HG03565 (cell line): ENCODE measurements at regions not wholly inside any gene's neighbourhood (a gene's known extent, or its start where the extent isn't known, plus 50 kb on each side); places are given as distances from the start of the nearest gene placed in this dataset.

Experiments used
- ATAC-seq: cut with Tn5 transposase; IDR thresholded peaks from one replicate; pipeline ENCODE4 v1.9.1; 2021; ENCODE audit warnings: mild to moderate bottlenecking, moderate library complexity; ENCODE audit not compliant: unreplicated experiment

DNA sequence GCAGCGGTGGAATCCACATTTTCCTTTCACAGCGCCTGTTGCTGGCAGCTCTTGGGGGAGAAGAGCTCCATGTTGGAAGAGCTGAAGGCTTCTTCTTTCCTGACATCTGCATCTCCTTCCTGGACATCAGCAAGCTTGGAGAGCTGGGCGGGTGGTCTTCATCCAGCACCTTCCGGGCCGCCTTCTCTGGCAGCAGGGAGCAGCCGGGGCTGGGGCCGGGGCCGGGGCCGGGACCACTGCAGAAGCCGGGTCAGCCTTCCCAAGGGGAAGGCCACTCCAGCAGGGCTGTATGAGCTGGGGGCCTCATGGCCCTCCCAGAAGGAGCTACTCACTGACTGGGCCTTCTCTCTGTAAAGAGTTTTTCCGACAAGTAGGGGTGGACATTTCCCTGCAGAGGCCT is 787.5 kb downstream of the TLE4 start:
- ATAC-seq = no peak

DNA sequence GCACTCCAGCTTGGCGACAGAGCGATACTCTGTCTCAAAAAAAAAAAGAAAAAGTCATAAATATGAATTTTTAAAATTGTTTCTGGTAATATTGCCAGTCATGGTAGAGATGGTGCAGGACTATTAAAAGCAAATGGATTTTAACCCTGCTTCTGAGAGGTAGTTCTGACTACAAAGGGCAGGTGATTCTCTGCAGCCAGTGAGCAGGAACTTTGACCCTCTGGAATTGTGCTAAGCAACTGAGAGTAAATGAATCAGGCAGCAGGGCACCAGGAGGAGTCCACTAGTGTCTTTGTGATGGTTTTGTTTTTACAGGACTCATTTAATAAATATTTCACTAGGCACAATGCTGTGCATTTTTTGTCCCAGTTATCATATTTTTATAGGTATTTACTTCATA is 781.2 kb downstream of the TLE4 start:
- no peak for ATAC-seq

DNA sequence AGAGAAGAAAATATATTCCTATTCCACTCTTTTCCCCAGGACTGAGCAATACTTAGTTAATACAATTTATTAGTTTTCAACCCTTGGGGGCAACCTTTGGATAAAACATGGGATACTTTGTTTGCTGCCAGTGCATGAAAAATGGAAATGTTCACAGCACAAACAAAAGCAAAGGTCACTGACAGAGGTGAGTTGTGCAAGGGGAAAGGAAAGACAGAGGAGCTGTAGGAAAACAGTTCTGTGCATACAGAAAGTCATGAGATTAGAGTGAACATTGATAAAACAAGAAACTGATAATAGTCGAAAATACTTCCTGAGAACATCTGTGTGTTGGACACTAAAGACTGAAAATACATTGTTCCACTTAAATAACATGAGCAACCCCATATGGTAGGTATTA is 779.8 kb downstream of the TLE4 start:
- no peak for ATAC-seq

DNA sequence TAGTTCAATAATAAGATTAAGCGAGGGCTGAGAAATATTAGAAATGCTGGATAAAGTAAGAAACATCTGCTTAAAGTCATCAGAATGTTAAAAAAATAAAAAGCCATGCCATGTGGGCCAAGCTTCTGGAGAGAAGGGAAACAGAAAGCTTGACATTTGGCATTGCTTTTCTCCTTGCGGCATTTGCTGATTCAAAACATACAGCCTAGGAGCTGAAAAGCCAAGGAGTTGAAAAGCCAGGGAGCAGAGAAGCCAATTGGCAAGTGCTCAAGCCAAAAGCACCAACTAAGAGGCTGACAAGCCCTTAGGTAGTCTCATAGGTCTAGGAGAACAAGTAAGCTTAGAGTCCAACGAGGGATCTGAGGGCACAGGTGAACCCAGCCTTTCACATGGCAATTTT is 754.3 kb downstream of the TLE4 start:
- no peak for ATAC-seq

DNA sequence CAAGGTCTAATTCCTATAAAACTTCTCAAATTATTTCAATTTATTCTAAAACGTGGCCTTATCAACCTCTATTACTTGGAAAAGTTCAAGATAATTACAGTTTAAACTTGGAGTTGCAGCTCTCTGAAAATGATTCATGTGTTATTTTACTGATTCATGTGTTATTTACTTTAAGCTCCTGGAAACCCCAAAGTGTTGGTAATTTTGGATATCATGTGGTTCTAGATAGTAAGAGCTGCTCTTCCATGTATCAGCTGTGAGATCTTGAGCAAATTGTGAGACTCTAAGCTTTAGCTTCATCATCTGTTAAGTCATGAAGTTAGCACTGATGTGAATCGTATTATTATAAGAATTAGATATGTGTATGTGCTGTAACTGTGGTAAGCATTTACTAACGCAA is 749.2 kb downstream of the TLE4 start:
- ATAC-seq = no peak

DNA sequence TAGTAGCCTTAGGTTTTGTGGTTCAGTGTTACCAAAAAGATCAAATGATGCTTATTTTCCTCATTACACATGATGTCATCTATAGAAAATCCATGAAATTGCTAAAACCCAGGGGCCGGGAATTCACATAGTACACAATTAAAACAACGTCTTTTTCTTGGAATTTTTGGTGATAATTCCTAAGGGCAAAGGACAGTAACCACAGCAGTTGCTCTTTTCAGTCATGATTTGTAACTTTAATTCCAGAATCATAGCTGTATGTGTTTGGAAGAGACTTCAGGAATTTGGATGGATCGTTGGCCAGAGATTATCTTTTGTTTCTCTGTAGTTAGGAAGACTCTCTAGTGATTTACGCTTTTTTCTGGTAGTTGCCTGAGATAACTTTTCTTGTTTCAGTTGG is 748.7 kb downstream of the TLE4 start:
- ATAC-seq = no peak

DNA sequence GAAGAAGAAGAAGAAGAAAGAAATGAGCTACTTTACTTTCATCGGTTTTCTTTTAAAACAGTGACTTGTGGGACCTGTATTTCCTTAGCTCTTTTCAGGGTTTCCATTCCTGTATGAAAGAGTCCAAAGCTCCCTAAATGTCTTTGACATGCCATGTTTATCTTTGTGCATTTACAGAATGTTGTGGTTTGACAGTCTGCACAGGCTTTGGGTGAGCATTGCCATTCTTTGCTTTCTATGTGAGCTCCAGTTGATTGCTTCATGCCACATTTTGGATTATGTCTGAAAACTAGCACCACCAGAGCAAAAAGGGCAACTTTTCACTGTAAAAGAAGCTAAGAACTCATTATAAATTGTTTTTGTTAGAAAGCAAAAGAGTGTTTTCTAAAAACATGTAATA is 733.4 kb downstream of the TLE4 start:
- no peak for ATAC-seq

DNA sequence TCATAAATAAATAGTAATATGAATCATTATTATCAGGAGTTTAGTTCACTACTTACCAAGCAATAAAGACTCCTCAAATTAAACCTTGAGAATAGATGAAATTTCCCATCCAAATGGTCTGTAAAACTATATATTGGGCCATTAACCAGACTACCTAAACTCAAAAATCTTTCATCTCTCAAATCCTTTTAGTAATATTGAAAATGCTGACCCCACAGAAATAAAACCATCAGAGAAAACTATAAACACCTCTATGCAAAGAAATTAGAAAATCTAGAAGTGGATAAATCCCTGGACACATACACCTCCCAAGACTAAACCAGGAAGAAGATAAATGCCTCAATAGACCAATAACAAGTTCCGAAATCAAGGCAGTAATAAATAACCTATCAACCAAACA is 723.2 kb downstream of the TLE4 start:
- no peak for ATAC-seq

DNA sequence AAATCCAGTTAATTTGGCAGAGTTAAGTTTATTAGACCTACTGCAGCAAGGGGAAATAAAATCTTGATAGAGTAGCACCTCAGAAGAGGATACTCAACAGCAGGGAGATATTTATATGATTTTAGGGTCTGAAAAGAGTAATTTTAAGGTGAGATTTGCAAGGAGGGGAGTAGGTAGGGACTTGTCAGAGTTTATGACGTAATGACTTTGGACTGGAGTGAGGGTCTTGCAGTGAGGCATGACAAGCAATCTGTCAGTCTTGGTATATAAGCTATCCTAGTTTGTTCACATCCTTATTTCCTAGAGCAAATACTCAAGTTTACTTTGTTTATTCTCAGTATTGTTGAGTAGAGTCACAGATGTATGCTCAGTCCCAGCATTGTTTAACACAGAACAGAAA is 722.6 kb downstream of the TLE4 start:
- ATAC-seq = no peak

DNA sequence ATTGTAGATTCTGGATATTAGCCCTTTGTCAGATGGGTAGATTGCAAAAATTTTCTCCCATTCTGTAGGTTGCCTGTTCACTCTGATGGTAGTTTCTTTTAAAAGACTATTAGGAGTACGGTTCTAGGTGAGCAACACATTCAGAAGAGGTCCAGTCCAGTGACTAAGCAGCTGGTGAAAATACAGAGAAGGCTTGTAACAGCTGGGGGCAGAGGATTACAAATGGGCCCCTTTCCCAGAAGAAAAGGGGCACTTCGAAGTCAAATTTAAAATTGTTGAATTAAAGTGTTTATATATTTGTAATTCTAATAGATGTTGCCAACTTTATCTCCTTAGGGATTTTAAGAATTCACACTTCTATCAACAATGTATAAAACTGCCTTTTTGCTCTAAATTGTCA is 720.5 kb downstream of the TLE4 start:
- no peak for ATAC-seq

DNA sequence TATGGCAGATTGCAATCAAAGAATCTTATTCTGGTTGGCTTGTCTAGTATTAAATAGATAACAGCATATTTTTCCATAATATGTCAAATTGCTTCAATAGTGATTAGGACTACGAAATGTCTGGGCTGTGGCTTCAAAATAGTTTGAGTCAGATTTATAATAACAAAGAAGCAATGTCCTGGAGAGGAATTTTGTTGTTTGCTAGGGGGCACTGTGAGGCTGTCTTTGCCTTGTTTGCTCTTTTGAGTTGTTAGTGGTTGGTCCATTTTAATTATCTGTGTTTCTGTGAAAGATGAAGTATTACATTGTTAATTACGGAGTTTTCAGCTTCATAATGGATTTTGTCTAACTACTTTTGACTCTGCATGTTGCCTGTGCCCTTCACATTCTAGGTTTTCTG is 713.6 kb downstream of the TLE4 start:
- ATAC-seq = no peak

DNA sequence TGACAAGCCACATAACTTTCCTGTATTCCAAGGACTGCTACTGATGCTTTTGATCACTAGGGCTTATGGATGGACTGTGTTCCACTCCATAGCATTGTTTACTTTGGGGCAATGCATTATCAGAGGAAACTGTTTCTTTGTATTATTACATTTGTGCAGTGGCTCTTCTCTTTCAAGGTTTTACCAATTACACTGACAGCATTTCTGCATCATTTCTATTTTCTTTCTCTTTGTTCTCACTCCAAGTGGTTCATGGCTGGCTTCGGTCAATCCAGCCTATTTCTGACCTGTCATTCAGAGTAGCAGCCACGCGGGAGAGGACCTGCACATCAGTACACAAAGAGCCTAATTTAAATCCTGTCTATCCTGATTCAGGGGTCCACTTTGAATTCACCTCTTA is 711.0 kb downstream of the TLE4 start:
- no peak for ATAC-seq

DNA sequence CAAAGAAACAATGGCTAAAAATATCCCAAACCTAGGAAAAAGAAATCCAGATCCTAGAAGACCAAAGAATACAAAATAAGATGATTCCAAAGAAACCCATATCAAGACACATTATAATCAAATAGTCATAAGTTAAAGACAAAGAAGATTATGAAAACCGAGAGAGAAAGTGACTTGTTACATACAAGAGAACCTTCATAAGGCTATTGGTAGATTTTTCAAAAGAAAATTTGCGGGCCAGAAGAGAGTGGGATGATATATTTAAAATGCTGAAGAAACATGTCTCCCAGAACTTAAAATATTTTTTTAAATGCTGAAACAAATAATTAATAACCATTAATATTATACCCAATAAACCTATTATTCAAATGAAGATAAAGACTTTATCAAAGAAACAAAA is 687.3 kb downstream of the TLE4 start:
- ATAC-seq = no peak

DNA sequence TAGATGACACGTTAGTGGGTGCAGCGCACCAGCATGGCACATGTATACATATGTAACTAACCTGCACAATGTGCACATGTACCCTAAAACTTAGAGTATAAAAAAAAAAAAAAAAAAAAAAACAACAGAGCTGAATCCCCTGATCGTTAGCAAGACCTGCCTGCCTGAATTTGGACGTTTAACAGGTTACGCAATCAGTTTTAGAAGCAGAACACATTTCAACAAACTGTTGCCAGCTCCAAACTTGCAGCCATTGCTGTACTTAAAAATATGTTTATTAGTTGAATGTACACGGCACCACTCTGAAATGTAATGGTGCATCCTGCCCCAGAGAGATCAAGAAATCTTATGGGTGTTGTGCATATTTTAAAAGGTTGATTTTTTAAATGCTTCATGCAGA is 680.0 kb downstream of the TLE4 start:
- ATAC-seq = no peak

DNA sequence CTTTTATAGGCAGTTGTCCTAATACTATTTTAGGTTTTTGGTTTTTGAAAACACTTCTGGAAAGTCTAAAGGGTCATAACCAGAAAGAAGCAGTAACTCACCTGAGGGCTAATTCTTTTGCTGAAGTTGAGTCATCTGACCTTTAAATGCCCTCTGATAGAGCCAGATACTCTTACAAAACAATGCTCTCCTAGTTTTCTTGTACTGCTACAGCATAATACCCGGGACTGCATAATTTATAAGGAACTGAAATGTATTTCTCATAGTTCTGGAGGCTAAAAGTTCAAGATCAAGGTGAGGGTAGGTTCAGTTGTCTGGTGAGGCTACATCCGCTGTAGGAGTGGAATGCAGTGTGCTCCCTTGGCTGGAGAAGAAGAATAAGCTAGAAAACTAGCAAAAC is 670.3 kb downstream of the TLE4 start:
- ATAC-seq = no peak

DNA sequence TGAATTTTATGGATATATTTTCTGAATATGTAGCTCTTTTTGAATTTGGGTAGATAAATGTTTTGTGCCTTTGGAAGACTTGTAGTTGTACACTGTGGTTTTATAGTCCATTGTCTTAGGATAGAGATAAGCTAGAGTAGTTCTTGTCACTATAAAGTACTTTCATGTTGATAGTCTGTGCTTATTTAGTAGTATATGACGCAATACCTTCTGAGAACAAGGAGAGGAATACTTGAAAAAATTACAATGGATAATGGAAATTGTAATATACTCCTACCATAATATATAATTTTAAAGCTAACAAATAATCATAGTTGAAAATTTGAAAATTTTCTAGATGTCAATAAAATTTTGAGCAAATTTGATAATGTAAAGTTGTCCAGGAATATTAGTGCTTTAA is 664.0 kb downstream of the TLE4 start:
- no peak for ATAC-seq

DNA sequence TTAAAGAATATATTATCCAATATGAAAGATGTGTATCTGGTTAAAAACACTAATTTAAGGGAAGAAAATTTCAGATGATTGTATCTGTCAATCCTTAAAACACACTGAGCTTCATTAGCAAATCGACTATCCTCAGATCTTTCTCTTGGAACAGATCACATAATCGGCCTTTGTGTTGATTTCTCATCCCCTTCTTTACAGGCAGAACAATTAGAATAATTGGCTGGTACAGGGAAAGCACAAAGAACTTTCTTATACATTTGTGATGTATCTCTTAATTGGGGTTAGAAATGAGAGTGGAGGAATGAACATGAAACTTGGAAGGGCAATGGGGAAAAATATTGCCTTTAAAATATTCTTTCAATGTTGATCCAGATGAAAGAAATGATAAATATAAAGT is 662.1 kb downstream of the TLE4 start:
- no peak for ATAC-seq

DNA sequence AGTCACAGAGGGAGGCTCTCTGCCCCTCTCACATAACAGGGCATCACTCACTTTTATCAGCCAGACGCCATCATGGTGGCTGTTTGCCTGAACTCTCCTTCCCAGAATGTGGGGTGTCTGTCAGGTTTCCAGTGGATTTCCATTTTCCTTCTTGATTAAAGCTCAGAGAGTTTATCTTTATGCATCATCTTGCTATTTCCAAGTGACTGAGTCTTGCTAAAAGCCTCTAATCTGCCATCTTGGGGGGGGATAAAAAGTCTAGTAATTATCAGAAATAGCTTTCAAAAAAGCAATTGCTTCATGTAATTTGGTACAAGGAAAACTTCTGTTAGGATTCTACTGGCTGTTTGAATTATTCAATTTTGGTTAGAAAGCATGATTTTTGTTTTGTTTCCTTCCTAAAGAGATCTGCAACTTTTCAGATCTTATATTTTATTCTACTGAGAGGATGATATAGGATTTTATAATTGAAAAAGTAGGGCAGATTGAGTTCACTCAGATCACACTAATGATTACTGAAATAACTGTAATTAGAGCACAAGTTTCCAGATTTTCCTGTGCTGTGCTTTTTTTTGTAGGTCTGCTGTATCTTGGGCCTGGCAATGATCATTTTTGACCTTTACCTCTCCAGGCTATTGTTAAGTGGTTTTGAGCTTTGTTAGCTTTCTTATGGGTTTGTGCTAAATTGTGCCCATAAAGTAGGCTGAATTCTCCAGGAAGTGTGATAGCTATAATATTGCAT is 661.5 kb downstream of the TLE4 start:
- ATAC-seq = no peak

DNA sequence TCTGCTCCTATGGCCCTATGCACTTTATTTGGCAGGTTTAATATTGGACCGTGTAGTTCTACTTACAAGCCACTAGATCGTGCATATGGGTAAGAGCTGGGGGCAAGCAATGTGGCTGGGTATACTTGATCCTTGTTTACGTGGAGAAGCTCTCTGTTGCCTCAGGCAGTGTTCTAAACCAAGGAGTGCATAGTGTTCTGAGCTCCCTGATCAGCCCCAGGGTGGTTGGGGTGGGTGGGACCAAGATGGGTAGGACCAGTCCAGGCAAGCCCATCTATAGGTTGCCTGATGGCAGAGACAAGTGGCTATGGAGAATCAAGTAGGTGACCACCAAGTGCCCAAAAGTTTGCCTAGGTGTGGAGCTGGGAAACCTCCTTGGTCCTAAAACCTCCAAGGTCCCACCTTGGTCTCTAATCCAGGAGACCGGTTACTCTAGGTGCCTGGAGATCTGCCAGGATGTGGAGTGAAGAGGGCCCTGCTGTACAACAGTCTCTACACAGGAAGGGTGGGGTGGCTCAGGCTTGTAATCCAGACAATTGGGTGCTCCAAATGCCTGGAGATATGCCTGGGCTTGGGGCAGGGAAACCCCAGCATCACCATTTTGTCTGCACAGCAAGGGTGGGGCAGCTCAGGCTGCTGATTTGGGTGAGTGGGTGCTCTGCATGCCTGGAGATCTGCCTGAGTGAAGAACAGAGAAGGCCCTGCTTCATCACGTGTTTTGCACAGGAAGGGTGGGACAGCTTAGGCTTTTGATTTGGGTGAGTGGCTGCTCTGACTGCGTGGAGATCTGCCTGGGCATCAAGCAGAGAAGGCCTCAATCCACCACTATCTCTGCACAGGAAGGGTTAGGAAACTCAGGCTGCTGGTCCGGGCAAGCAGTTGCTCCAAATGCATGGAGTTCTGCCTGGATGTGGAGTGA is 659.8 kb downstream of the TLE4 start:
- no peak for ATAC-seq

DNA sequence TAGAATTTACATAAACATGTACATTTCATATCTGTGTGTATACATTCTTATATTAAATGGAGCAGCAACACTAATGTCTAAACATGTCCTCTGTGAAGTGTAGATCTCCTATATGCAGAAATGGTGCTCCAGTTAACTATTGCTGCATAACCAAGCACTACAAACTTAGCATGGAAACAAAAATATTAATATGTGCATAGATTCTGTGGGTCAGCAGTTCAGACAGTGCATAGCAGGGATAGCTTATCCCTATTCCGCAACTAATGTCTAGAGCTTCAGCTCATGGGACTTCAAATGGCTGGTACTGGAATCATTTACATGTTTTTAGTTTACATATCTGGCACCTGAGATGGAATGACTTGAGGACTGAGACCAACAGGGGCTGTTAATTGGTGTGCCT is 652.1 kb downstream of the TLE4 start:
- ATAC-seq = no peak

DNA sequence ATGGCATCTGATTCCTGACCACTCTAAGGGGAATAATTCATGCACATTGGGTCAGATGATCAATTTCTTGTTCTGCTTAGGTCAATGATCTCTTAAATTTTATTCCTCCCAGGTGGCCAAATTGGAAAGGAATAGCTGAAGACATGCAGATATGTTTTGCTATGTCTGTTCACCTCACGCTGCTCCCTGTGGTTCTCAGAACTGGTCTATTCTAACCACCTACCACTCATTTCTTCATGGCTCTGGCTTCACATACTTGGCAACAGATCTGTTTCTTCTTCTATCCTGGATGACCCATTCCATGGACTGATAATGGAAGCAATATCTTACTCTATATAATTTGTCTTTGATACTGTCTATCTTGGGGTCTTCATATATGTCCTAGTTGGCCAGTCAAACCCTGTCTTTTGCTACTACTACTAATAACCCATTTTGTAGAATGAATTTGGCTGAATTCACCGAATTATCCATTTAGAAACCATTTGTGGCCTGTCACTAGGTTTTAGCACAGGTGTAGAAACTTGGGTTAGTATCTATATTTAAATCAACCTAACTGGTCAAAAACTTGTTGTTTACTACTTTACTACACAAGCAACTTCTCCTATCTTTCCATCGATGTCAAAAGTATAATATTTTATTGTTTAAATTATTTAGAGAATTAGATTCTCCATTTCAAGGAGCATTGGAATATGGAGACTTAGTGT is 650.9 kb downstream of the TLE4 start:
- no peak for ATAC-seq

DNA sequence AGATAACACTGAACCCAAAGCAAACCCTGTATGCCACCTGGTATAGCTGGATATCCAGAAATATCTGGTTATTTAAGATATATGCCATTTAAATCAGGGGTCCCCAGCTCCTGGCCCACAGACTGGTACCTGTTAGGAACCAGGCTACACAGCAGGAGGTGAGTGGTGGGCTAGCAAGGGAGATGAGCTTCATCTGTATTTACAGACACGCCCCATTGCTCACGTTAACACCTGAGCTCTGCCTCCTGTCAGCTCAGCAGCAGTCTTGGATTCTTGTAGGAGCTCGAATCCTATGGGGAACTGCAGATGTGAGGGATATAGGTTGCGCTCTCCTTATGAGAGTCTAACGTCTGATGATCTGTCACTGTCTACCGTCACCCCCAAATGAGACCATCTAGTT is 646.6 kb downstream of the TLE4 start:
- ATAC-seq = no peak
